ENCODE measurements at regions not wholly inside any gene's neighbourhood (a gene's known extent, or its start where the extent isn't known, plus 50 kb on each side); places are given as distances from the start of the nearest gene placed in this dataset.
"Not testable (repeated sequence)": the region's sequence is repeated elsewhere in the genome, so short reads cannot be mapped to it uniquely, and the experiment has no call there.

- DNase-seq: no peak
These were observed 127.3 kb upstream of the SPATS2L start for GRCh38 chr2:200179151-200179550.

DNA sequence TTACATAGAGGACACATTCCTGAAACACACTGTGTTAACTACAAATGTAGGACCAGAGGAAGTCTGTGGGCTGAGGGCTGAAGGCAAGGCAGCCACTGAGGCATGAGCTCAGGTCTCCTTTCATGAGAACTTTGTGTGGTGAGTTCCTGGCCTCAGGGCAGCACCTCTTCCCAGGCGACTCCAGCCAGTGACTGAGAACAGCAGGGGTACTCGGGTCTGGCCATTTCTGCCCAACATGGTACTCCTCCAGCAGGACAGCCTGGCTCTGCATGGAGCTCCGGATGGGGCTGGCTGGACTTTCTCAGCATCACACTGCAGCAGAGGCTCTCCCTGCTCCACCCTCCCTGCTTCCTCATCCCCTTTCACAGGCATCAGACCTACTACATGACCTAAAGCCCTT, 125.5 kb upstream of the SPATS2L start:
- no peak for DNase-seq

DNA sequence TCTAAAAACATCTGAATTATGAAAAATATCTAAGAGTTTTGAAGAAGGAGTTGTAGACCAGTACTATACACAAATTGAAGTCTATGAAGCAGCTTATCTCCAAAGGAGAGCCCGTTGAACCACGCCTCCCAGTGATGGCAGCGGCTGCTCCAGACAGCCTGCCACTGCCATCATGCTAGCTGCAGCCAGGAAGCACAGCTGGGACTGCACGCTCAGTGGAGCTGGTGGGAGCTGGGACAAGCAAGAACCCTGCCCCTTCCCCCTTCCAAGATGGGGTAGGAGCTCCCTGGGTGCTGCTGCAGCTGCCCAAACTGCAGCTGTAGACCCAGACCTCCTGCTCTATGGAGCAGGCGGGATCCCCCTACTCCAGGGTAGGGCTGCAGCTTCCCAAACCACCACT, 124.7 kb upstream of the SPATS2L start:
- no peak for DNase-seq

GRCh38 chr2:200184748-200185627, 121.5 kb upstream of the SPATS2L start:
- DNase-seq: no peak

DNA sequence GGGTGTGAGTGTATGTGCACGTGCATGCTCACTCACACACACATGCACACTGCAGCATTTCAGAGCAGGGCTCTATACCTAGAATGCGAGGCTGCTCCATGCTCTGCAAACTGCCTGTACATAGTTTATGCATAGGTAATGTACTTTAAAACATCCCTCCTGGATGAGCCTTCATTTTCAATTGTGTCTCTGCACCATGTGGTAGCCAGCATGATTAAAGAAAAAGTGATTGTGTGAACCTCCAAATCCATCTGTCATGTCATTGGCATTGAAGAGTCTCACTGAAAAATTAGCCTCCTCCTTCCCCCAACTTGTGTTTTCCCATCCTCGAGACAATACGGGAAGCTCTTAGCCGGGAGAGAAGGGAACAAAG, 120.9 kb upstream of the SPATS2L start:
- no peak for DNase-seq

GRCh38 chr2:200186002-200186401, 120.5 kb upstream of the SPATS2L start:
- no peak for DNase-seq

DNA sequence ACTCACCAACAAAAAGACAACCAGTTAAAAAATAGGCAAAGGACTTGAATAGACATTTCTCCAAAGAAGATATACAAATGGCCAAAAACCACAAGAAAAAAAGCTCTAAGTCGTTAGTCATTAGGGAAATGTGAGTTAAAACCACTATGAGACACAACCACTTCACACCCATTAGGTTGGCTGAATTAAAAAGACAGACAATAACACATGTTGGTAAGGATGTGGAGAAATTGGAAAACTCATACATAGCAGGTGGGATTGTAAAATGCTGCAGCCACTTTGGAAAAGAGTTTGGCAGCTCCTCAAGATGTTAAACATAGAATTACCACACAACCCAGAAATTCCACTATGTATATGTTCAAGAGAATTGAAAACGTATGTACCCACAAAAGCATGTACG, 117.6 kb upstream of the SPATS2L start:
- DNase-seq: no peak

DNA sequence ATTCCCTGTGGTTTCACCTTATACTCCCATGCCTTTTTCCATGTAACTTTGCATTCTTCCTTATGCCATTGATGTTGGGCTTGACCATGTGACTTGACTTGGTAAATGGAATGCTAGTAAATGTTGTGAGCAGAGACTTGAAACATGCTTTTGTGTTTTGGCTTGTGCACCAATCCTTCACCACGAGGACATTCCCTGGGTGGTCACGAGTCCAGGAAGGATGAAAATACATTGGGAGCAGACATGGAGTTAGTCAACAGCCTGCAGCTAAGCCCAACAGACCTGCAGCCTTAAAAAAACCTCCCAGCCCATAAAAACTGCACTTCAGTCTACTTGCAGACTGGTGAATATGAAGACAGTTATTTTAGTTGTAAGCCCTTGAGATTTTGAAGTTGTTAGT, 116.5 kb upstream of the SPATS2L start:
- DNase-seq: no peak

DNA sequence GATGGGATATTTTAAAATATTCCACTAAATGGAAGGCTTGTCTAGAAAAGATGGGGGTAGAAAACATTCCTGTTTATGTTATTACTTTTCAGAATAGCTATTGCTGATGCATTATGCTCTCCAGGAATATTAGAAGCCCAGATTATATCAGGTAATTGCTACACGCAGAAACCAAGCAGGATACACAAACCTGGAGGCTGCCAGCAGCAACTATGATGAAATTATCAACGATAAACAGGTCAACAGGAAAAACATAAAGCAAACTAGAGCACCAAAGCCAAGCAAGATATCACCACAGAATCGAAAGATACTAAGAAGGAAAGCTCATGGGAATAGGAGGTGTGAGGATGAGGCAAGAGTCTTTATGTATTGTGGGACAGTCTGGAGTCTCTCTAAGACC, 113.2 kb upstream of the SPATS2L start:
- DNase-seq: no peak

- no peak for DNase-seq
These were observed 112.7 kb upstream of the SPATS2L start for GRCh38 chr2:200193791-200194190.

GRCh38 chr2:200194746-200195145, 111.7 kb upstream of the SPATS2L start:
- DNase-seq: no peak

DNA sequence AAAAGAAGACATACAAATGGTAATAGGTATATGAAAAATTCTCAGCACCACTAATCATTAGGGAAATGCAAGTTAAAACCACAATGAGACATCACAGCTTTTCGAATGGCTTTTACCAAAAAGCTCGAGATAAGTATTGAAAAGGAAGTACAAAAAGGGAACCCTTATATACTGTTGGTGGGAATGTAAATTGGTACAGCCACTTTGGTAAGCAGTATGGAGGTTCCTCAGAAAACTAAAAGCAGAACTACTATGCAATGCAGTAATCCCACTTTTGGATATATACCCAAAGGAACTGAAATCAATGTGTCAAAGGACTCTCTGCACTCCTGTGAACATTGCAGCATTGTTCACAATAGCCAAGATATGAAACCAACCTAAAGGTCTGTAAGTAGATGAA, 107.5 kb upstream of the SPATS2L start:
- no peak for DNase-seq

- no peak for DNase-seq
These were observed 106.8 kb upstream of the SPATS2L start for GRCh38 chr2:200199576-200200263.

GRCh38 chr2:200201839-200202238, 104.7 kb upstream of the SPATS2L start:
- not testable (repeated sequence) for DNase-seq

DNA sequence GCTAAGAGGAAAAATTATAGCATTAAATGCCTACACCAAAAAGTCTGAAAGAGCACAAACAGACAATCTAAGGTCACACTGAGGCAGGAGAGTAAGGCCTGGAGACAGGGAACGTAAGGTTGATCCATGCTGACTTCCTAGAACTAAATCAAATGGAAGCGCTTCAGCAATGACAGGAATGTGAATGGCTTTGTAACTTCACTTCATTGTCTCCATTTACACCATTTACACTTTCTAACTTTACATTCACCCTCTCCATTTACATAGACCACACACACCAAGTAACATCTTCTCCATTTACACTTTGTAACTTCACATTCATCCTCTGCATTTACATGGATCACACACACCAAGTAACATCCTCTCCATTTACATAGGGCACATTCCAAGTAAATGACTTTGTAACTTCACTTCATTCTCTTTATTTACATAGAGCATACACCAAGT, 103.1 kb upstream of the SPATS2L start:
- DNase-seq: no peak

DNA sequence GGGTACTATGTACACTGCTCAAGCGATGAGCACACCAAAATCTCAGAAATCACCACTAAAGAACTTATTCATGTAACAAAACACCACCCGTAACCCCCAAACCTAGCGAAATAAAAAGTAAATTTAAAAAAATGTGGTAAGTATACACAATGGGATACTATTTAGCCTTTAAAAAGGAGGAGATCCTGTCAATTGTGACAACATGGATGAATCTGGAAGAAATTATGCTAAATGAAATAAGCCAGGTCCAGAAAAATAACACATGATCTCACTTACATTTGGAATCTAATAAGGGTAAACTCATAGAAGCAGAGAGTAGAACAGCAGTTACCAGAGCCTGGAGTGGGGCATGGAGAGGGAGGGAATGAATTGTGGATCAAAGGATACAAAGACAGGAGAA, 98.5 kb upstream of the SPATS2L start:
- no peak for DNase-seq

GRCh38 chr2:200209030-200209429, 97.5 kb upstream of the SPATS2L start:
- no peak for DNase-seq

GRCh38 chr2:200211643-200212042, 94.8 kb upstream of the SPATS2L start:
- no peak for DNase-seq

DNA sequence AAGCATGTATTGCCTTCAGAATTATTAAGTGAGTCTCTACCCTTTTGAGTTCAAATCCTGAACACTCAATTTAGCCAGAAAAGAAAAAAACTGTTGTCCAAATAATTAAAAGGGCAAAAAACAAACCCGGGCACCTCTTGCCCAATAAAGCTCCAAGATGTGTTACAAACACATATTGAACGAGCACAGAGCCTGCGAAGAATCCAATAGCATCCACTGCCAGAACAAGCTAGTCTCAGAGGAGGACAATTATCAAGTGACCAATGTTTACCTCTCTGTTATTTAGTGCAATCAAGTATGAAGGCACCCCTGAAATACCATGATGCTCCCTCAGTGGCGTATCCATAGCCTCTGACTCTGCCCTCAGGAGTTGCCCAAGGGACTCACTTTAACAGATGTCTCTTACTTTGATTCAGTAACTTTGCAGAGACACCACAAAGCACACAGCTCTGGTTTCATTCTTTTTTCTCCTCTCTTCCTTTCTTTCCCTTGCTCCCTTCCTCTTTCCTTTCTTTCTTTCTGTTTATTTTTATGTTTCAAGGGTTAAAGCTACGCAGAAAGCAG, 93.5 kb upstream of the SPATS2L start:
- no peak for DNase-seq

DNA sequence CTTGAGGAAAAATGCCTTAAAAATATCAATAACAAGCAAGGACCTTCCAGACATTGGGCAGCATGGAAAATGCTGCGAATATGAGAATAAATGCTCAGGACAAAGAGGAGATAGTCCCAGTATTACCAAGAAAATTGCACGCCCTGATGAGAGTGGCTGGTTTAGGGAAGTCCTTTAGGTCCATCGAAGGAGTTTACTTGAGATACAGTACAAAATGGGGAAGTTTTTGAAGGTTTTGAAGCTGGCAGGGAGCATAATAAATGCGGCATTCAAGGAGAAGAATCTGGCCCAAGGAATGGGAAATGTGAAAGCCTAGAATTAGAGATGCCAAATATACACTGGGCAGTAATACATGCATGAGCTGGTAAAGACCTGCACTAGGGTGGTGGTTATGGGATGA, 90.2 kb upstream of the SPATS2L start:
- no peak for DNase-seq

GRCh38 chr2:200217320-200217719, 89.2 kb upstream of the SPATS2L start:
- DNase-seq: no peak

DNA sequence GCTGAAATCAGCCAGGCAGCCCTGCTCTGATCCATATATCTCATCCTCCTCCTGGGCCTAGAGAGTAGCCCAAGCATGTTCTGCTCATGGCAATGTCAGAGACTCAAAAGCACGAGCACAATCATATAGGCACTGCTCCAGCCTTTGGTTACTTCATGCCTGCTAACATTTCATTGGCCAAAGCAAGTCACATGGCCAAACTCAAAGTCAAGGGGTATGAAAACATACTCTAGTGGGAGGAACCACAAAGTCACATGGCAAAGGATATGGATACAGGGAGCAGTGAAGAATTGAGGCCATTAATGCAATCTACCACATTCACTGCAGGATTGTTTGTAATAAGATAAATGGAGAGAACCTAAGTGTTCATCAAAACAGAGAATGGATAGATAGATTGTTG, 87.8 kb upstream of the SPATS2L start:
- no peak for DNase-seq

GRCh38 chr2:200219309-200220113, 87.0 kb upstream of the SPATS2L start:
- no peak for DNase-seq

Data from NCI-H226 (cell line).